Omental fat pad (tissue), 3 donors: ENCODE measurements at regions not wholly inside any gene's neighbourhood (a gene's known extent, or its start where the extent isn't known, plus 50 kb on each side); places are given as distances from the start of the nearest gene placed in this dataset.

Experiments used
- ATAC-seq: fragments of 150-250 bp; one replicate; pipeline ENCODE4 v1.9.1; 2016; ENCODE audit warnings: mild to moderate bottlenecking, moderate library complexity; ENCODE audit not compliant: low FRiP score
- DNase-seq: peaks from one replicate; pipeline ENCODE4 v3.0.0-alpha.2; 2019; ENCODE audit warnings: low spot score
- TF ChIP-seq, protein P1 (sequence below), 3 donors: fragments of 450-650 bp; IDR thresholded peaks; one replicate each; pipeline ENCODE4 v1.5.1; 2016 to 2017; ENCODE audit warnings: antibody characterized with exemption in 3 of 3, mild to moderate bottlenecking in 3 of 3, moderate library complexity in 2 of 3

DNA sequence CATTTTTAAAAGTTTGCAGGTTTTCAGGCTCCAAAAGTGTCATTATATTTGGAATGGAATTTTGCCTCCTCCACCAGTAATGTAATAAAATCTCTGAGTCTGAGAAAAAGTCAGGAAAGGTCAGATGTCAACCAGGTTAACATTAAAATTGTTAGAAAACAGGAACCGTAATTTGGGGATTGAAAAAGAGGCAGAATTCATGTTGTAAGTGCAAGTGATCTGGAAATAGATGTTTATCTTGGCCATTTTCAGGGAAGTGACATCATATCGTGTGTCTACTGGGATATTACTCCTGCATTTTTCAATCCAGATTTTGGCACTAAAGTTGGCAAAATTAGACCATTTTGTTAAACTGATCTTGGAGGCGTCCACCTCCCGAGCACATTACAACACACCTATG is 428.5 kb upstream of the MGMT start:
- ATAC-seq, result no peak
- no peak for DNase-seq
- TF ChIP-seq, protein P1, sequence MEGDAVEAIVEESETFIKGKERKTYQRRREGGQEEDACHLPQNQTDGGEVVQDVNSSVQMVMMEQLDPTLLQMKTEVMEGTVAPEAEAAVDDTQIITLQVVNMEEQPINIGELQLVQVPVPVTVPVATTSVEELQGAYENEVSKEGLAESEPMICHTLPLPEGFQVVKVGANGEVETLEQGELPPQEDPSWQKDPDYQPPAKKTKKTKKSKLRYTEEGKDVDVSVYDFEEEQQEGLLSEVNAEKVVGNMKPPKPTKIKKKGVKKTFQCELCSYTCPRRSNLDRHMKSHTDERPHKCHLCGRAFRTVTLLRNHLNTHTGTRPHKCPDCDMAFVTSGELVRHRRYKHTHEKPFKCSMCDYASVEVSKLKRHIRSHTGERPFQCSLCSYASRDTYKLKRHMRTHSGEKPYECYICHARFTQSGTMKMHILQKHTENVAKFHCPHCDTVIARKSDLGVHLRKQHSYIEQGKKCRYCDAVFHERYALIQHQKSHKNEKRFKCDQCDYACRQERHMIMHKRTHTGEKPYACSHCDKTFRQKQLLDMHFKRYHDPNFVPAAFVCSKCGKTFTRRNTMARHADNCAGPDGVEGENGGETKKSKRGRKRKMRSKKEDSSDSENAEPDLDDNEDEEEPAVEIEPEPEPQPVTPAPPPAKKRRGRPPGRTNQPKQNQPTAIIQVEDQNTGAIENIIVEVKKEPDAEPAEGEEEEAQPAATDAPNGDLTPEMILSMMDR (IDR thresholded peaks at IDR 0.05), result no peak

DNA sequence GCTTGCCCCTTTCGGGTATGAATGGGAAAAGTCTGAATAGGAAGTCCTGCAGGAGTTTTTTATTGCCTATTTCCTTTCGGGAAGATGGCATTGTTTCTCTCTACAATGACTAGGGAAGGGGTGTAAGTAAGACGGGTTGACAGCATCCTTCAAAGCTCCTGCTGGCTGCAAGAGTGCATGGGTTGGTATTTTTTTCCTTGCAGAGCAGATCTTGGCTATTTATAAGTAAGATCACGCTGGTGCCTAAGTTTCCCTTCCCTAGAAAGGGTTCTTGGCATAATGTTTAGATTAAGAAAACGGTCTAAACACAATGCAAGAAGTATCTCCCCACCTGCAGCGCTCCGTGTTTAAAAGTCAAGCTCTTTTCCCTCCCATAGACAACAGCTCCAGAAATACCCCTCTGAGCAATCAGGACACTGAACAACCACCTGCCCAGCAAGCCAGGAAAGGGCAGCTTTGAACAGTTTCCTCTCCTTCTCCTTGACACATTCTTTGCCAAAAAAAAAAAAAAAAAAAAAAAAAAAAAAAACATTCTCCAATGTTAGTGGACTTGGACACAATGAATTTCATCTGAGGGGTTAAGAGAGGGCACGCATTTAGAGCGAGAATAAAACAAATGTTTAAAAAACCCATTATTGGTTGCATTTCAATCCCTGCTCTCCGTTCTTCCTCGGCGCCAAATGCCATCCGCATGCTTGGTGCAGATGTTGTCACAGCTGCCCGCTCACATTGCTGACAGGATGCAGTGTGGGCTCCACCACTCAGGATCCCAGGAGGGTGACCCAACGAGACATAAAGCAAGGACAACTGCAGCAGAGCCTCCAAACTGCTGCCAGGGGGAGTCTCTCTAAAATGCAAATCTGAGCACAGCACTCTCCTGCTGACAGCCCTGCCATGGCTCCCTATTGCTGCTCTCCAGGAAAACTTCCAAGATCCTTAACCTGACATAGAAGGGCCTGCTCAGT is 427.4 kb upstream of the MGMT start:
- DNase-seq (no peak), ATAC-seq (no peak)
- TF ChIP-seq, protein P1 (IDR thresholded peaks at IDR 0.05), result no peak

DNA sequence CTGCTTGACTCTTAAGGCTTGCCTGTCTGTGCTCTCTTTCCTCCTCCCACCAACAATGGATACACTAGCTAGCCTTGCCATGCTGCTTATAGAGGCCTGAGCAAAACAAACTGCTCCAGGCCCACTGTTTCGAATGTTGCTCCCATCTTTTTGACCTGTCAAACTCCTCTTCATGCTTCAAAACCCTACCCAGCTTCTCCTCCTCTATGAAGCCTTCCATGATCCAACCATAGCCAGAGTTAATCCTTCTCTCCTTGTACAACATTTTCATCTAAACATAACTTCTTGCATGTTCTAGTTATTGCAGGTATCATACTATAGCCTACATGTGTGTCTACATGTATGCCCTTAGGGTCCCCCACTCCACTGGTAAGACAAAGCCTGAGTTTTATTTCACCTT is 426.7 kb upstream of the MGMT start:
- TF ChIP-seq, protein P1 (IDR thresholded peaks at IDR 0.05), result no peak
- DNase-seq (no peak), ATAC-seq (no peak)

DNA sequence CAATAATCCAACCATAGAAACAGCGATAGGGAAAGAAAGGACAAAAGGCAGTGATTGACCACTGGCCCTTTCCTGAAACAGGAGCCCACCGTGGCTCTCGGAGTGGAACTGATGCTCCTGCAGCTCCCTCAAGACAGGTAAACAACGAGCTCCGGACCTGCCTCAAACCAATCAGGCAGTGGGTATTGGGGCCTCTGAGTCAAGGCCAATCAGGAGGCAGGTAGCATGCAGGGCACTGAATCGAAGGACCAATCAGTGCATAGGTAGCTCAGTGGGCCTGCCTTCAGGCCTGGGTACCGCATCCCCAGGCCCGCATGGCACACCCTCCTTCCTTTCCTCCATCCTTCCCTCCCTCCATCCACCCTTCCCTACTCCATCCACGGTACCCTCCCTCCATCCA is 425.1 kb upstream of the MGMT start:
- DNase-seq (no peak), ATAC-seq (no peak)
- TF ChIP-seq, protein P1 (IDR thresholded peaks at IDR 0.05), result no peak

DNA sequence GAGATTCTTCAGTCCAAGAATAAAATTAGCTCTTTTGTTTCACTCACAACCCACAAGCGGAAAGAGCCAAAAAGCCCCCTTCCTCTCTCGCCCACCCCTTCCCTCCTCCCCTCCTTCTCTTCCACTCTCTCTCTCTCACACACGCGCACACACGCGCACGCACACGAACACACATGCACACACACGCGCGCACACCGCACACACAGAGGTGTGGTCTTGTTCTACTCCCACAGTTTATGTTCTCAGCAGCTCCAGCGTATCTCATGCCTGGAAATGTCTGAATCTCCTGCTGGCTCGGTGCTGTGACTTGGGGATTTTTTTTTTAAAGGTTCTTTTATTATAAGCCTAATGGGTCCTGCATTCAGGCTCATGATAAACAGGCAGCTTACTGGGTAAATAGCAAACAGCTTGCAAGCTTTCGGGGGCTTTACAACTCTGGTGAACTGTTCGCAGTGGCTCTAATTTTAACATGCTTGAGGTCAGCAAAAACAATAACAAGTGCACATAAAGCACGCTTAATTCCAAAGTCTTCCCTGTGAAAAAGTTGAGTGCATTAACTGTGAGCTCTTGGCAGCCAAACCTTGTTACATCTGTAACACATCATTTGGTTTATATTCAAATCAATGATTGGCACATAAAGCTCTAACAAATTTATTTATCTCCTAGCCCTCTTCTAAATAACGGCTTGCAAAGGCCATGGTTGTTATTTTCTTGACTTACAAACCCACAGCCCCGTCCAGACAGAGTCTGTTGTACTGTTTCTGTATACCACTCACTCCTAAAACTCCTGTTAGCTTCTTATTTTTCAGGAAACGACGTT is 424.1 kb upstream of the MGMT start:
- no peak for ATAC-seq

DNA sequence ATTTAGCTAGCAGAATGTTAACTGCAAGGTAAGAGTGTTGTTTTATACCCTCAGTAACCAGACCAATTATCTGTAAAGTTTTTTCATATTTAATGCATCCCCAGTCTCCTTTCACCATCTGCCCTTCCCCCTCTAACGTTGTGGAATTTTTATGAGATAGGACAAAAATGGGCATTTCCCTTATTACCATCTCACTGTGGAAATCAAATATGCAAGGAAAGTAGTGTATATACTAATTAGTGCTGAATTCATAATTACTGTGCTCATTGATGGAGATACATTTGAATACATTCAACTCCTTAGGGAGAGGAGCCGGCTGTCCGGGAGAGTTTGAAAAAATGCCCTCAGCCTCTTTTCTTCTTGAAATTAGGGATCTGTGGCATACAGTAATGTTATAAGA is 423.4 kb upstream of the MGMT start:
- no peak for DNase-seq

More for the DNA sequence above, 424.1 kb upstream of the MGMT start:
- TF ChIP-seq, protein P1 (IDR thresholded peaks at IDR 0.05), result no peak
- no peak for DNase-seq

More for the DNA sequence above, 423.4 kb upstream of the MGMT start:
- ATAC-seq, result no peak
- TF ChIP-seq, protein P1 (IDR thresholded peaks at IDR 0.05), result no peak
